HG03521 (cell line): ENCODE measurements at regions not wholly inside any gene's neighbourhood (a gene's known extent, or its start where the extent isn't known, plus 50 kb on each side); places are given as distances from the start of the nearest gene placed in this dataset.
"Not testable (repeated sequence)": the region's sequence is repeated elsewhere in the genome, so short reads cannot be mapped to it uniquely, and the experiment has no call there.

ENCODE experiments used
- ATAC-seq: cut with Tn5 transposase; IDR thresholded peaks from one replicate; pipeline ENCODE4 v1.9.1; 2021; ENCODE audit warnings: mild to moderate bottlenecking, moderate library complexity; ENCODE audit not compliant: unreplicated experiment

GRCh38 chr22:25448435-25449051, 115.9 kb upstream of the GRK3 start:
- ATAC-seq = no peak

- no peak for ATAC-seq
Observed at GRCh38 chr22:25449781-25450317, 114.6 kb upstream of the GRK3 start.

GRCh38 chr22:25451480-25452114, 112.9 kb upstream of the GRK3 start:
- no peak for ATAC-seq

DNA sequence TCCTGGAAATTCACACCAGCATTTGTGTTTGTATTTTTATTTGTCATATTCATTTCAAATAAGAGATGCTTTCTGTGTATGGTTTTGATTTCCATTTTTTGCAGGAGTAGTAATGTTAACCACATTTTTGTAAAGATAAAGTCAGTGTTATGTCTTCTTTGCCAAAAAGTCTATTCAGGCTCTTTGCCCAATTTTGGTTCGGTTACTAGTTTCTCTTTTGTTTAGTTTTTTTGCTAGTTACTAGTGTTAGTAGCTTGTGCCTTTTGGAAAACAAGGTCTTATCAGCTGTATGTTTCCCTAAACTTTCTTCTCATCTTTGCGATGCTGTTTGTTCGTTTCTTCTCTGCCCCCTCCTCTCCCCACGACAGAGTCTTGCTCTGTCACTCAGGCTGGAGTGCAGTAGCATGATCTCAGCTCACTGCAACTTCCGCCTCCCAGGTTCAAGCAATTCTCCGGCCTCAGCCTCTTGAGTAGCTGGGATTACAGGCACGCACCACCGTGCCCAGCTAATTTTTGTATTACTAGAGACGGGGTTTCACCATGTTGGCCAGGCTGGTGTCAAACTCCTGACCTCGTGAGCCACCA, 112.3 kb upstream of the GRK3 start:
- no peak for ATAC-seq

GRCh38 chr22:25453058-25453457, 111.4 kb upstream of the GRK3 start:
- no peak for ATAC-seq

- no peak for ATAC-seq
Observed at GRCh38 chr22:25453557-25453956, 110.9 kb upstream of the GRK3 start.

- ATAC-seq = not testable (repeated sequence)
Observed at GRCh38 chr22:25456300-25457043, 108.0 kb upstream of the GRK3 start.

DNA sequence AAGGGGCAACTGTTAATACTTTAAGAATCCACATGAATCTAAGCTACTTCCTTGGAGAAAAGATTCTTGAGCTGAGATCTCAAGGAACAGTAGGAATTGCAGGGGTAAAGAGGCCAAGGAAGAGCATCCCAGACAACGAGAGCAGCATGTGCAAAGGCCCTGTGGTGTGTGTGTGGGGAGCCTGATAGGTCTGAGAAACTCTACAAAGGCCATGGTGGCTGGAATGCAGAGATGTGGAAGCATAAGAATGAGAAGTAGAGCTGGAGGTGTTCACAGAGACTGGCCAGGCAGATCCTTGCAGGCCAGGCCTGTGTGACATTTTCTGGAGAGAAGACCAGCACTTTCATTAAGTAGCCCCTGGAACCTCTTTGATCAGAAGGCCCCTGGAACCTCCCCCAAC, 105.8 kb upstream of the GRK3 start:
- not testable (repeated sequence) for ATAC-seq

GRCh38 chr22:25460682-25461081, 103.8 kb upstream of the GRK3 start:
- not testable (repeated sequence) for ATAC-seq

- no peak for ATAC-seq
Observed at GRCh38 chr22:25461301-25461700, 103.2 kb upstream of the GRK3 start.

- not testable (repeated sequence) for ATAC-seq
Observed at GRCh38 chr22:25462474-25463346, 101.8 kb upstream of the GRK3 start.

- not testable (repeated sequence) for ATAC-seq
Observed at GRCh38 chr22:25463347-25463628, 101.2 kb upstream of the GRK3 start.

DNA sequence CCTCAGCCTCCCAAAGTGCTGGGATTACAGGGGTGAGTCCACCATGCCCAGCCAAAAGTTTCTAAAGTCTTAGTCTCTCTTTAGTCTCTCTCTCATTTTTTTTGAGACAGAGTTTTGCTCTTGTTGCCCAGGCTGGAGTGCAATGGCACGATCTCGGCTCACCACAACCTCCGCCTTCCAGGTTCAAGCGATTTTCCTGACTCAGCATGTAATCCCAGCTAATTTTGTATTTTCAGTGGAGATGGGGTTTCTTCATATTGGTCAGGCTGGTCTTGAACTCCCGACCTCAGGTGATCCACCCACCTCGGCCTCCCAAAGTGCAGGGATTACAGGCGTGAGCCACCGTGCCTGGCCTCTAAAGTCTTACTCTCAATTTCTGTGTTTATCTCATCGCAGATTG, 100.1 kb upstream of the GRK3 start:
- ATAC-seq = not testable (repeated sequence)

GRCh38 chr22:25465949-25466348, 98.5 kb upstream of the GRK3 start:
- no peak for ATAC-seq

DNA sequence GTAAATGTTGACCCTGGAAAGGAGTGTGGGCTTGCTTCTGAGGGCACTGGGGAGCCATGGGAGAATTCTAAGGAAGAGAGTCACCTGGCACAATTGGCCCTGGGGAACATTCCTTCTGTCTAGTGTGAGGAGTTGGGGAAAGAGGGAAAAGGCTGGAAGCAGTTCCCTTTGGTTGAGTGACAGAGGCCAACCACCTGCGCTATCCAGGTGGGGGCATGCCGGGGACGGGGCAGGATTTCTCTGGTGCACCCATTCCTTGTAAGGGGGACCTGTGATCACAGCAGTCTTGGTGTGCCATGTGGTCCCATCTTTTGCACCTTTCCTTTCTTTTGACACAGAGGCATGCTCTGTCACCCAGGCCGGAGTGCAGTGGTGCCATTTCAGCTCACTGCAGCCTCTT, 92.1 kb upstream of the GRK3 start:
- no peak for ATAC-seq

DNA sequence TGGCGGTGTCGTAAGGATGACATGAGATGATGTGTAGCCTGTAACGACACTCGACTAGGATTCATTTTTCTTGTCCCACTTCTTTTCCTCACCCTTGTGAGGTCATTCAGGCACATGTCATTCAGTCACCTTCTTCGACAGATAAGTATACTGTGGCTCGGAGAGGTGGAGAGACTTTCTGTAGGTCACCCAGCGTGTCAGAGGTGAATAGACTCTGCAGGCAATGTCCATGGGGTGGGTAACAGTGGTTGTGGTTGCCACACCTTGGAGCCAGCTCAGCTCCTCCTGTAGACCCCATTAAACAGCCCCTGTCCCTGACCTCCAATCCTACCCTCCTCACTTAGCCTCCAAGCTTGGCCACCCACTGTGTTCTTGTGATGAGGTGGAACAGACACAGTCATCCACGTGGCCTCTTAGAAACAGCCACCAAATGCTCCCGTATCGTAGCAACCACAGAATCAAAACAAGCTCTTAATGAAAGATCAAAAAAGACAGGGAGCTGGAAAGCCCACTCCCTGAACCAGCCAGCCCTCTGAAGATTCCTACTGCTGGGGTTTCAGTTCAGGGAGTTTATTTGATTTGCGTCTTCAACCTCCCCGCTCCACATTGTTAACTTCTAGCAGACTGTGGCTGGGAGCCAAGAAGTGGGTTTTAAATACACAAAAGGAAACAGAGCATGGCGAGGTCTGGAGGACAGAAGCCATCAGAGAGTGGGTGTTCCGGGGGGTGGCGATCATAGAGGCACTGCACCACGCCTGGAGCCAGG, 89.0 kb upstream of the GRK3 start:
- ATAC-seq = no peak

DNA sequence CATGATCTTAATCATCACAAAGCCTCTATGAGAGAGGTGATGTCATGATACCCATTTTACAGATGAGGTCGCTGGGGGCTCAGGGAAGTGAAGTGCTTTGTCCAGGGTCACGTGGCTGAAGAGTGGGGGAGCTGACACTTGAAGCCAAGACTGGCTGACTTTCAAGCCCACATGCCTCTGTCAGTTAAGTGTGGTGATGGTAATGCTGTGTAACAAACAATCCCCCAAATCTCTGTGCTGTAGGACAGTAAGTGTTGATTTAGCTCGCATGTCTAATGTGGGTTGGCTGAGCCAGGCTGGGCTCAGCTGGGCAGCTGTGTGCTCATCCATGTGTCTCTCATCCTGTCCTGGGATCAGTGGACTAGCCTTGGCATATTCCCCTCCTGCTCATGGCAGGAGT, 87.1 kb upstream of the GRK3 start:
- ATAC-seq = no peak

GRCh38 chr22:25478111-25478510, 86.4 kb upstream of the GRK3 start:
- ATAC-seq = no peak

- ATAC-seq = no peak
Observed at GRCh38 chr22:25478528-25478927, 85.9 kb upstream of the GRK3 start.

GRCh38 chr22:25480868-25481267, 83.6 kb upstream of the GRK3 start:
- not testable (repeated sequence) for ATAC-seq
